K562 (cell line): ENCODE measurements at regions not wholly inside any gene's neighbourhood (a gene's known extent, or its start where the extent isn't known, plus 50 kb on each side); places are given as distances from the start of the nearest gene placed in this dataset.

Source experiments
- ATAC-seq: fragments of 200-7000 bp; cut with Tn5 transposase; 3 replicates; pipeline ENCODE4 v1.9.1; 2020; ENCODE audit warnings: moderate library complexity
- BruUV-seq: library from RNA; stranded (reverse); fragments of 400-500 nt; replicated peaks from 2 replicates; lab custom pipeline; 2021; lab: Mats Ljungman, UMichigan
- CTCF ChIA-PET: fragments of 300-600 bp; formaldehyde crosslinking; extraction: SDS; loops from one replicate; lab custom pipeline; 2021; ENCODE audit warnings: low intra/inter-chr PET ratio; lab: Yijun Ruan, JAX
- POLR2A ChIA-PET: fragments of 300-600, 350-650 bp; sonication (Branson Sonifier 250); formaldehyde crosslinking; extraction: SDS; loops from one replicate; lab custom pipeline; 2021; ENCODE audit warnings: antibody characterized with exemption, inconsistent platforms; lab: Yijun Ruan, JAX
- DNase-seq, 4 experiments: peaks; one replicate each; pipeline versions ENCODE4 v3.0.0 to v3.0.0-alpha.2; 2011 to 2018; ENCODE audit warnings: low spot score in 3 of 4, mixed read lengths in 3 of 4; ENCODE audit errors: extremely low read depth in 1 of 4
- FAIRE-seq: peaks from 2 replicates; lab custom pipeline; 2011; peaks lifted over from hg19 to GRCh38; lab: Jason Lieb, UNC
- H2AFZ ChIP-seq: 2 replicates; pipeline ENCODE4 v1.6.0; 2011; ENCODE audit warnings: low read depth, low read length, control low read depth, inconsistent platforms
- H3K27ac ChIP-seq: fragments of 200-600 bp; 3 replicates; pipeline ENCODE4 v1.8.0; 2011; ENCODE audit warnings: low read depth, mild to moderate bottlenecking, control low read depth, inconsistent platforms, low read length, moderate library complexity, mixed read lengths; ENCODE audit errors: extremely low read depth
- H3K27me3 ChIP-seq, 2 experiments: fragments of 300-600 bp in 1 of 2; 2 replicates in 1 of 2; 3 replicates in 1 of 2; pipeline versions ENCODE4 v1.6.0 to v1.8.0; 2011; ENCODE audit warnings: inconsistent platforms in 2 of 2, low read length in 2 of 2, mild to moderate bottlenecking in 1 of 2, mixed read lengths in 1 of 2, moderate library complexity in 1 of 2; ENCODE audit not compliant: control insufficient read depth in 2 of 2, insufficient read depth in 2 of 2
- H3K36me3 ChIP-seq: fragments of 300-600 bp; 3 replicates; pipeline ENCODE4 v1.8.0; 2011; ENCODE audit warnings: mild to moderate bottlenecking, low read length, inconsistent platforms; ENCODE audit not compliant: control insufficient read depth, insufficient read depth
- H3K4me1 ChIP-seq, 2 experiments: fragments of 200-600 bp in 1 of 2; replicated peaks in 1 of 2; 2 replicates in 1 of 2; 3 replicates in 1 of 2; pipeline versions ENCODE4 v1.5.1 to v1.8.0; 2011; ENCODE audit warnings: inconsistent platforms in 2 of 2, low read length in 2 of 2, mild to moderate bottlenecking in 1 of 2, mixed read lengths in 1 of 2, moderate library complexity in 1 of 2; ENCODE audit not compliant: control insufficient read depth in 2 of 2, insufficient read depth in 2 of 2
- H3K4me2 ChIP-seq: 2 replicates; pipeline ENCODE4 v1.6.1; 2011; ENCODE audit warnings: low read length, control low read depth, inconsistent platforms, mixed read lengths; ENCODE audit not compliant: insufficient read depth
- H3K4me3 ChIP-seq: fragments of 200-600 bp; sonication (generic), shearing (Covaris generic); 2 replicates; pipeline ENCODE4 v1.5.1; 2016; ENCODE audit warnings: control low read depth, inconsistent platforms
- H3K79me2 ChIP-seq: fragments of 200-600 bp; 3 replicates; pipeline ENCODE4 v1.8.0; 2011; ENCODE audit warnings: low read length, inconsistent platforms; ENCODE audit not compliant: control insufficient read depth, insufficient read depth
- H3K9ac ChIP-seq, 2 experiments: 2 replicates each; pipeline versions ENCODE4 v1.6.0 to v1.6.1; 2011; ENCODE audit warnings: low read depth in 2 of 2, low read length in 2 of 2, control low read depth in 1 of 2, inconsistent platforms in 1 of 2, mild to moderate bottlenecking in 1 of 2, mixed read lengths in 1 of 2; ENCODE audit not compliant: insufficient read depth in 1 of 2
- H3K9me1 ChIP-seq: one replicate; pipeline ENCODE4 v1.6.0; 2011; ENCODE audit warnings: inconsistent platforms, mild to moderate bottlenecking, low read length, moderate library complexity; ENCODE audit not compliant: control insufficient read depth, insufficient read depth
- H3K9me3 ChIP-seq: replicated peaks from 2 replicates; pipeline ENCODE4 v1.5.1; 2011; ENCODE audit warnings: low read depth, low read length, inconsistent platforms; ENCODE audit not compliant: control insufficient read depth, insufficient read depth
- H4K20me1 ChIP-seq: replicated peaks from 2 replicates; pipeline ENCODE4 v1.6.1; 2011; ENCODE audit warnings: low read length, inconsistent platforms, mixed read lengths; ENCODE audit not compliant: control insufficient read depth, insufficient read depth
- NR2C2 ChIP-seq, 2 experiments: fragments of 200-800 bp in 1 of 2; sonication (Bioruptor generic) in 1 of 2; sonication (generic) in 1 of 2; formaldehyde crosslinking in 1 of 2; IDR thresholded peaks; 2 replicates each; pipeline versions ENCODE4 v1.6.1 to v1.8.0; 2016 to 2022; ENCODE audit warnings: mild to moderate bottlenecking in 1 of 2, missing compliant biosample characterization in 1 of 2, missing genetic modification characterization in 1 of 2, missing genetic modification reagents in 1 of 2
- WGBS: fragments of 100-300 bp; shearing (Covaris generic); methylation state at CpG from one replicate; pipeline ENCODE4 v1.1.6; 2016; ENCODE audit warnings: low coverage, mixed read lengths; ENCODE audit not compliant: insufficient coverage; ENCODE audit errors: missing lambda C conversion rate; 5-methylcytosine and 5-hydroxymethylcytosine counted together
- in situ Hi-C: fragments of 300-500 bp; cut with MboI; formaldehyde crosslinking; loops from 4 replicates; pipeline ENCODE4 v1.15.0; 2018; ENCODE audit warnings: inconsistent platforms, mixed read lengths
- intact Hi-C: fragments of 100-400 bp; cut with micrococcal nuclease; formaldehyde crosslinking; loops from 2 replicates; pipeline ENCODE4 v1.14.2; 2022
- TF ChIP-seq, protein P1 (sequence below), 2 experiments: fragments of 150-350 bp in 1 of 2; IDR thresholded peaks; 2 replicates each; pipeline ENCODE4 v1.6.1; 2012 to 2016; ENCODE audit warnings: low read depth in 2 of 2, low read length in 2 of 2, mild to moderate bottlenecking in 1 of 2, moderate library complexity in 1 of 2
- TF ChIP-seq, protein P2 (sequence below), 3 experiments: fragments of 200-800 bp in 1 of 3; fragments of 250-450 bp in 1 of 3; fragments of 450-650 bp in 1 of 3; sonication (Bioruptor Pico) in 1 of 3; sonication (Bioruptor generic) in 1 of 3; formaldehyde crosslinking in 1 of 3; IDR thresholded peaks; 2 replicates each; pipeline versions ENCODE4 v1.6.1 to v1.8.0; 2016 to 2022; ENCODE audit warnings: mild to moderate bottlenecking in 2 of 3, missing genetic modification characterization in 2 of 3, missing compliant biosample characterization in 1 of 3, moderate library complexity in 1 of 3

DNA sequence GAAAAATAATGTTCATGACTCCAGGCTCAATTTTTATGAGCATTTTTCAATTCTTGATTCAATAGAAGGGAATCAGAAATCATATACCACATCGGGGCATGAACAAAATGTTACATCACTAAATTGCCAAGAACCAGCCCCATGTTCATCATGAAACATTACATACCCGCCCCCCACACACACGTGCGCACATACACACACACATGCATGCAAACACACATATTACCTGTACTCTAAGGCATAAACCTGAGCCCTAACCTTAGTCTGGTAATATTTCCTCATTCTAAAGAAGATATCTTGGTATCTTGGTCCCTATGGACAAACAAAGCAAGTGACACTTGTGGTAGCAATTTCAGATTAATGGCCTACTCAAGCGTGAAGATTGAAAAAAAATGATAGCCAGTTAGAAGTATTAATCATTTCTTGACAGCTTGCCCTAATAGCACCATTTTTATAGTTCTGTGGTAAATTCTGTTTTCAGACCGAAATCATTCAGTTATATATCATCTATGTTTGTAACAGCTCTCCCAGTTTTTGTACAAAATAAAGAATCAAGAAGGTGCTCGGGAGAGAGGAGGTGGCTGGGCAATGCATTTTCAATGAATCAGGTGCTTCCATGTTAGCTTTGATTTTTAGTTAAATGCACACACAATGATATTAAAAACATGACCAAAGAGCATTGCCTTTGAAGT lies 95.4 kb upstream of the DOK5 start:
- no peaks in the 10 kb centered on the region for H3K4me1 ChIP-seq
- no peak overlapping the region for H3K27ac ChIP-seq
- WGBS: under 1% methylated on average over 7 of the region's 7 CpGs
- FAIRE-seq (no peak), ATAC-seq (no peak), DNase-seq (no peak)
- H4K20me1 ChIP-seq: no peaks in the 10 kb centered on the region
- TF ChIP-seq NR2C2 (CRISPR knock-in tag; IDR thresholded peaks at IDR 0.05) (no peak), NR2C2 (tag; IDR thresholded peaks at IDR 0.05) (no peak)
- TF ChIP-seq, protein P1, sequence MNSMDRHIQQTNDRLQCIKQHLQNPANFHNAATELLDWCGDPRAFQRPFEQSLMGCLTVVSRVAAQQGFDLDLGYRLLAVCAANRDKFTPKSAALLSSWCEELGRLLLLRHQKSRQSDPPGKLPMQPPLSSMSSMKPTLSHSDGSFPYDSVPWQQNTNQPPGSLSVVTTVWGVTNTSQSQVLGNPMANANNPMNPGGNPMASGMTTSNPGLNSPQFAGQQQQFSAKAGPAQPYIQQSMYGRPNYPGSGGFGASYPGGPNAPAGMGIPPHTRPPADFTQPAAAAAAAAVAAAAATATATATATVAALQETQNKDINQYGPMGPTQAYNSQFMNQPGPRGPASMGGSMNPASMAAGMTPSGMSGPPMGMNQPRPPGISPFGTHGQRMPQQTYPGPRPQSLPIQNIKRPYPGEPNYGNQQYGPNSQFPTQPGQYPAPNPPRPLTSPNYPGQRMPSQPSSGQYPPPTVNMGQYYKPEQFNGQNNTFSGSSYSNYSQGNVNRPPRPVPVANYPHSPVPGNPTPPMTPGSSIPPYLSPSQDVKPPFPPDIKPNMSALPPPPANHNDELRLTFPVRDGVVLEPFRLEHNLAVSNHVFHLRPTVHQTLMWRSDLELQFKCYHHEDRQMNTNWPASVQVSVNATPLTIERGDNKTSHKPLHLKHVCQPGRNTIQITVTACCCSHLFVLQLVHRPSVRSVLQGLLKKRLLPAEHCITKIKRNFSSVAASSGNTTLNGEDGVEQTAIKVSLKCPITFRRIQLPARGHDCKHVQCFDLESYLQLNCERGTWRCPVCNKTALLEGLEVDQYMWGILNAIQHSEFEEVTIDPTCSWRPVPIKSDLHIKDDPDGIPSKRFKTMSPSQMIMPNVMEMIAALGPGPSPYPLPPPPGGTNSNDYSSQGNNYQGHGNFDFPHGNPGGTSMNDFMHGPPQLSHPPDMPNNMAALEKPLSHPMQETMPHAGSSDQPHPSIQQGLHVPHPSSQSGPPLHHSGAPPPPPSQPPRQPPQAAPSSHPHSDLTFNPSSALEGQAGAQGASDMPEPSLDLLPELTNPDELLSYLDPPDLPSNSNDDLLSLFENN (IDR thresholded peaks at IDR 0.05; ENCODE audit: low read depth in 2 of 2, low read length in 2 of 2): no peak
- TF ChIP-seq, protein P2, sequence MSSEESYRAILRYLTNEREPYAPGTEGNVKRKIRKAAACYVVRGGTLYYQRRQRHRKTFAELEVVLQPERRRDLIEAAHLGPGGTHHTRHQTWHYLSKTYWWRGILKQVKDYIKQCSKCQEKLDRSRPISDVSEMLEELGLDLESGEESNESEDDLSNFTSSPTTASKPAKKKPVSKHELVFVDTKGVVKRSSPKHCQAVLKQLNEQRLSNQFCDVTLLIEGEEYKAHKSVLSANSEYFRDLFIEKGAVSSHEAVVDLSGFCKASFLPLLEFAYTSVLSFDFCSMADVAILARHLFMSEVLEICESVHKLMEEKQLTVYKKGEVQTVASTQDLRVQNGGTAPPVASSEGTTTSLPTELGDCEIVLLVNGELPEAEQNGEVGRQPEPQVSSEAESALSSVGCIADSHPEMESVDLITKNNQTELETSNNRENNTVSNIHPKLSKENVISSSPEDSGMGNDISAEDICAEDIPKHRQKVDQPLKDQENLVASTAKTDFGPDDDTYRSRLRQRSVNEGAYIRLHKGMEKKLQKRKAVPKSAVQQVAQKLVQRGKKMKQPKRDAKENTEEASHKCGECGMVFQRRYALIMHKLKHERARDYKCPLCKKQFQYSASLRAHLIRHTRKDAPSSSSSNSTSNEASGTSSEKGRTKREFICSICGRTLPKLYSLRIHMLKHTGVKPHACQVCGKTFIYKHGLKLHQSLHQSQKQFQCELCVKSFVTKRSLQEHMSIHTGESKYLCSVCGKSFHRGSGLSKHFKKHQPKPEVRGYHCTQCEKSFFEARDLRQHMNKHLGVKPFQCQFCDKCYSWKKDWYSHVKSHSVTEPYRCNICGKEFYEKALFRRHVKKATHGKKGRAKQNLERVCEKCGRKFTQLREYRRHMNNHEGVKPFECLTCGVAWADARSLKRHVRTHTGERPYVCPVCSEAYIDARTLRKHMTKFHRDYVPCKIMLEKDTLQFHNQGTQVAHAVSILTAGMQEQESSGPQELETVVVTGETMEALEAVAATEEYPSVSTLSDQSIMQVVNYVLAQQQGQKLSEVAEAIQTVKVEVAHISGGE (CRISPR knock-in tag; IDR thresholded peaks at IDR 0.05): peak in 1 of 3 experiments; percentile 60; a peak in 2 of 6 replicates
- no peaks in the 10 kb centered on the region for H3K9me3 ChIP-seq
- ChIA-PET POLR2A (no interaction called here), CTCF (no interaction called here)
- H3K4me2 ChIP-seq: no peak overlapping the region
- H3K4me3 ChIP-seq: no peak overlapping the region
- H3K79me2 ChIP-seq: no peaks in the 10 kb centered on the region
- H3K36me3 ChIP-seq: no peaks in the 10 kb centered on the region
- H3K9me1 ChIP-seq: no peaks in the 10 kb centered on the region
- intact Hi-C loops: no loop called here
- H3K27me3 ChIP-seq: no peaks in the 10 kb centered on the region
- in situ Hi-C loops: no loop called here
- H2AFZ ChIP-seq: no peak overlapping the region
- H3K9ac ChIP-seq: no peak overlapping the region
- BruUV-seq: no TSS peak
